OCI-LY3 (cell line): ENCODE measurements at regions not wholly inside any gene's neighbourhood (a gene's known extent, or its start where the extent isn't known, plus 50 kb on each side); places are given as distances from the start of the nearest gene placed in this dataset.

Experiments
- EZH2phosphoT487 ChIP-seq: fragments of 200-600 bp; shearing (Covaris generic); IDR thresholded peaks from 2 replicates; pipeline ENCODE4 v1.6.1; 2018; ENCODE audit warnings: antibody characterized with exemption, mixed run types, low read depth
- TF ChIP-seq, protein P1 (sequence below): fragments of 200-600, 300-600 bp; sonication (generic); IDR thresholded peaks from 2 replicates; pipeline ENCODE4 v1.5.1; 2014; ENCODE audit warnings: antibody characterized with exemption, low read length, low read depth

DNA sequence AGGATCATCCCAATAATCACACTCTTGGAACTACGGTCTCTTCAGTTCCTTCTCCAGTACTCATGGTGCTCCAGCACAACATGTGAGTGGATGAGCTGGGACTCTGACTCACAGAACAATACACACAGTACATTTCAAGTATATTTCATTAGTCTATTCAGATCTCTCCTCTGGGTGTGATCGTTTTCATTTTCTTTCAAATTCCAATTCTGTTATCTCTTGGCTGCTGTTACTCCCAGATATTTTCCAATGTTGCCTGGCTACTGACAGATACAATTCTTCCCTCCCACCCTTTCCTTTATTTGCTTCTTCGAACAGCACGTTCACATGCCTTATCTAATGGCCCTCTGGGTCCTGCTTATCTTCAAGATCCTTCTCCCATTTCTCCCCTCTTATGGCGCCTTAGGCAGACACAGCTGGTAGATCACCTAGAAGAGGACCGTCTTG, 216.0 kb downstream of the ACKR3 start:
- TF ChIP-seq, protein P1, sequence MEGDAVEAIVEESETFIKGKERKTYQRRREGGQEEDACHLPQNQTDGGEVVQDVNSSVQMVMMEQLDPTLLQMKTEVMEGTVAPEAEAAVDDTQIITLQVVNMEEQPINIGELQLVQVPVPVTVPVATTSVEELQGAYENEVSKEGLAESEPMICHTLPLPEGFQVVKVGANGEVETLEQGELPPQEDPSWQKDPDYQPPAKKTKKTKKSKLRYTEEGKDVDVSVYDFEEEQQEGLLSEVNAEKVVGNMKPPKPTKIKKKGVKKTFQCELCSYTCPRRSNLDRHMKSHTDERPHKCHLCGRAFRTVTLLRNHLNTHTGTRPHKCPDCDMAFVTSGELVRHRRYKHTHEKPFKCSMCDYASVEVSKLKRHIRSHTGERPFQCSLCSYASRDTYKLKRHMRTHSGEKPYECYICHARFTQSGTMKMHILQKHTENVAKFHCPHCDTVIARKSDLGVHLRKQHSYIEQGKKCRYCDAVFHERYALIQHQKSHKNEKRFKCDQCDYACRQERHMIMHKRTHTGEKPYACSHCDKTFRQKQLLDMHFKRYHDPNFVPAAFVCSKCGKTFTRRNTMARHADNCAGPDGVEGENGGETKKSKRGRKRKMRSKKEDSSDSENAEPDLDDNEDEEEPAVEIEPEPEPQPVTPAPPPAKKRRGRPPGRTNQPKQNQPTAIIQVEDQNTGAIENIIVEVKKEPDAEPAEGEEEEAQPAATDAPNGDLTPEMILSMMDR: no peak
- TF ChIP-seq EZH2phosphoT487: no peak
